CD4-positive, alpha-beta T cell treated with Interleukin-4 for 4 hours (primary cell): ENCODE measurements at regions not wholly inside any gene's neighbourhood (a gene's known extent, or its start where the extent isn't known, plus 50 kb on each side); places are given as distances from the start of the nearest gene placed in this dataset.
A peak's percentile ranks its signal among the peaks of the same experiment; 100 is the strongest.

Experiments used
- DNase-seq: peaks from one replicate; pipeline ENCODE4 v3.0.0-alpha.2; 2020

DNA sequence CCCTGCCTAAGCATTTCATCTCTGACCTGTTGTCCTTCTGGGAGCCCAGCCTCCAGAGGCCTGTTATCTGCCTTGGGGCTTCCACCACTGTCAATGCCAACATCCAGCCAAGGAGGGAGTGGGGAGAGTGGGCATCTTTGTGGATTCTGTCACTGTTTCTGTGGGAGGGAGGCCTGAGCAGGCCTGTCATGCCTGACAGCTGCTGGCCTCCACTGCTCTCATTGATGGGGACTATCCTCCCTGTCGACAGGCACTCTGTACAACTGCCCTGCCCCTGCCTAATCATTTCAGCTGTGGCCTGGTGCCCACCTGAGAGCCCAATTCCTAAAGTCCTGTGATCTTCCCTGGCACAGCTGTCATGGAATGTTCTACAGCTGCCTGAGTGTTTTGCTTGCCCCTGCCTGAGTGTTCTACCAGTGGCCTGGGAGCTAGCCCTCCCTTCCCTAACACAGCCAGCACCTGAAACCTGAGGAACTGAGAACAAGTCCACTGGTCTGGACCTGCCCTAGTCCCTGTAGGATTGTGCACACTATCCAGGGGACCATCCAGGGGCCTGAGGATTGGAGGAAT is 145.3 kb downstream of the FAM83B start:
- no peak for DNase-seq

DNA sequence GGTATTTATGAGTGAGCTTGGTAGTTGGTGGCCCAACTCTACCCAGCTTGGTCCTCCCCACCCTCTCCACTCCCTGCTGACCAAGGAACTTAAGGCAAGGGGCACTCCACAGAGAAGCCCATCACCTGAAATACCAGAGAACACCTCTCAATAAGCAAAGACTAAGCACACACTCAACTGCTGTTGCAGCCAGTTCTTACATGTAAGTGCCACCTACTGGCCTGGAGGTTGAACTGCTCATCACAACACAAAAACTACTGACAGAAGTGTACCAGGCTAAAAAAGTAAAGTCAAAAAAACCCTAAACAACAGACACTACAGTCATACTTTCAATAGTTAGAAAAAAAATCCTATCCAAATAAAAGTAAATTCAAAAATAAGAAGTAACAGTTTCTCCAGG is 146.2 kb downstream of the FAM83B start:
- DNase-seq = no peak

DNA sequence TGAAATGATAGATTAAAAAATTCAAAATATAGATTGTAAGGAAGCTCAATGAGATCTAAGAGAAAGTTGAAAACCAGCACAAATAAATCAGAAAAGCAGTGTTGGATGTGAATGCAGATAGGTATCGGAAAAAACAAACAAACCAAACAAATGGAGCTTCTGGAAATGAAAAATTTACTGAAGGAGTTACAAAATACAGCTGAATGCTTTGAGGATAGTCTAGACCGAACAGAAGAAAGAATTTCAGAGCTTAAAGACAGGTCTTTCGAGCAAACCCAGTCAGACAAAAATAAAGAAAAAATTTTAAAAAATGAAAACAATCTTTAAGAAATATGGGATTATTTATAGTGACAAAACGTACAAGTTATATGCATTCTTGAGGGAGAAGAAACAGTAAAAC is 146.7 kb downstream of the FAM83B start:
- no peak for DNase-seq

DNA sequence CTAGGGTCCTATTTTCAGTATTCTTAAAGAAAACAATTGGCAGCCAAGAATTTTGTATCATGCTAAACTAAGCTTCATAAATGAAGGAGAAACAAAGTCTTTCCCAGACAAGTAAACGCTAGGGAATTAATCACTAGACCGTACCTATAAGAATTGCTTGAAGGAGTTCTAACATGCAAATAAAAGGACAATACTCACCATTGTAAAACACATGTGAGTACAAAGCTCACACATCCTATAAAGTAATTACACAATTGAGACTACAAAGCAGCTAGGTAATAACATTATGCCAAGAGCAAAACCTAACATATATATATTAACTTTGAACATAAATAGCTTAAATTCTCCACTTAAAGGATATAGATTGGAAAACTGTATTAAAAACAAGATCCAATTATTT is 147.4 kb downstream of the FAM83B start:
- no peak for DNase-seq

DNA sequence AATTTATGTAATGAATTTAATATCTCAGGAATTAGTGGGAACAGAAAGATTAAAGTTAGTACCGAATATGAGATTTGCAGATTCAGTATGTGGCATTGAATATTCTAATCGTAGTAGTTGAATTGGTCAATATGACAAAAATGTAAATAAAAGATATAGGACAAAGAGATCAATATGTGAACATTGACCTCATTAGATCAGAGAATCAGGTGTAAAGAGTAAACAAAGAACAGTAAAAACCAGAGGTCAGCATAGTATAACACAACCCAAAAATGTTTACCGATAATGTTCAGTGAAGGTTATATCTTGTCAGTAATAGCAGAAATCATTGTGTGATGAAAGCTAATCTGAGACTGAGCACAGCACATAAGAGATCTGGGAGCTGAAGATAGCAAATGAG is 152.0 kb downstream of the FAM83B start:
- no peak for DNase-seq

DNA sequence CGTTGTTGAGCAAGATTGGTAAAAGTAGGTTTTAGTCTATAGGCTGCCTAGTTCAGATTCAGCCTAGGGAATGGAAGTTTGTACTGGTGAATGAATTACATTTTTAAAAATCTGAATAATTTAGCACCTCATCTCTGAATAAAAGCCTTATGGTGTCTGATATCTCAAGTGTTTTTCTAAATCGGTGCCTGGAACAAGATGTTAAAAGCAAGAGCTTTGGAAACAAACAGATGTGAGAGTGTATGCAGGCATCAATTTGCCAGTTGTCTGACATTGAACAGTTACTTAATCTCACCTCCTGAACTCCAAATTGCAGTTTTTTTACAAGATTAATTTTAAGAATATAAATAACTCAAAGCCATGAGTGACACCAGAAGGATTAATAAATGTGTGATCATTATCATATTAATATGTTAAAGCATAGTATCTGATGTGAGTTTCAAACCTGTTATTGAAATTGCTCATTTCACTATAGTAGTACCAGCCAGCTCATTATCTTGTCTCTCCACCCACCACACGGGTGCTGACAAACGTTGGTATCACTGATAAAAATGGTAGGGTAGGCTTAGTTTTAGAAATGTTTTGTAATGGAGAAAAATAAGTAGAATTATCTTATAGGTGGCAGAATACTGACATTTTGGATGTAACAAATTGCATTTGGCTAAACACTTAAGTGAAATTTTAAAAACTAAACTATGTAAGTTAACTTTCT is 157.3 kb downstream of the FAM83B start:
- no peak for DNase-seq

DNA sequence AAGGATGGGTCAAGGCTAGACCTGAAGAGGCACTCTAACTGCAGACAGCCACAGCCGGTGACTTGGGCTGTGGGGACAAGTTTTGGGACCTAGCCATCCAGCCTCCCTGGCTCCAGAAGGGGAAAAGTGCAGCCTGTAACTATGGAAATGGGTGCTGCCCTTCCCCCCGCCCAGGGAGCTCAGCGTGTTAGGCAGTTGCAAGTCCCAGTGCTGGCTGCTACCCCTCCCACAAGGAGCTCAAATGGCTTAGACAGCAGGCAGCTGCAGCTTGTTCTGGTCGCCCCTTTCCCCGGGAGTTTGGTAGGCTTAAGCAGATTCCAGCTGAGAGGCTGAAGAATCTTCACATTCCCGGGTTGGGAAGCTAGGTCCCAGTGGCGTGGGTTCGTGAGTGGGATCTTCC is 162.6 kb downstream of the FAM83B start:
- DNase-seq = no peak

DNA sequence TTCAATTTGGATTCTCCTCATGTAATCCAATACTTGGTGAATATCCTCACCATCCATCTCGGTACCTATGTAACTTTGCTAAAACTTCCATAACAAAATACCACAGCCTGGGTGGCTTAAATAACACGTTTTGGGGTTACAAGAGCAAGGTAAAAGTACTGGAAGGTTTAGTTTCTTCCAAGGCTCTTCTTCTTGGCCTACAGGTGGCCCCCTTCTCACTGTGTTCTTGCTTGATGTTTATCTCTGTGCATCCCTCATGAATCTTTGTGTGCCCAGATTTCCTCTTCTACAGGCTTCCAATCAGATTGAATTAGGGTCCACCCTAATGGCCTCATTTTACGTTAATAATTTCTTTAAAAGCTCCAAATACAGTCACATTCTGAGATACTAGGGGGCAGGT is 163.3 kb upstream of the HCRTR2 start:
- DNase-seq = no peak

DNA sequence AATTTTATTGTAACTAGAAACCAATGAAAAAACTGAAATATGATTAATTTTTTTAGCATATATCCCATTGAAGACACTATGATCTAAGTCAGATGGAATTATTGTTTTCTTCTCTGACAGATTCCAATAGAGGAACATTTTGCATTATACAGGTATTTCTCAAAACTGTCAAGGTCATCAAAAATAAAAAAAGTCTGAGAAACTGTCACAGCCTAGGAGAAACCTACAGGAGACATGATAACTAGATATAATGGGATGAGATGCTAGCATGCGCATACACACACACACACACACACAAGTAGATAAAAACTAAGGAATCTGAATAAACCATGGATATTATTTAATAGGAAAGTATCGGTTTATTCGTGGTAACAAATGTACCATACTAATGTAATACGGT is 161.9 kb upstream of the HCRTR2 start:
- DNase-seq = no peak

DNA sequence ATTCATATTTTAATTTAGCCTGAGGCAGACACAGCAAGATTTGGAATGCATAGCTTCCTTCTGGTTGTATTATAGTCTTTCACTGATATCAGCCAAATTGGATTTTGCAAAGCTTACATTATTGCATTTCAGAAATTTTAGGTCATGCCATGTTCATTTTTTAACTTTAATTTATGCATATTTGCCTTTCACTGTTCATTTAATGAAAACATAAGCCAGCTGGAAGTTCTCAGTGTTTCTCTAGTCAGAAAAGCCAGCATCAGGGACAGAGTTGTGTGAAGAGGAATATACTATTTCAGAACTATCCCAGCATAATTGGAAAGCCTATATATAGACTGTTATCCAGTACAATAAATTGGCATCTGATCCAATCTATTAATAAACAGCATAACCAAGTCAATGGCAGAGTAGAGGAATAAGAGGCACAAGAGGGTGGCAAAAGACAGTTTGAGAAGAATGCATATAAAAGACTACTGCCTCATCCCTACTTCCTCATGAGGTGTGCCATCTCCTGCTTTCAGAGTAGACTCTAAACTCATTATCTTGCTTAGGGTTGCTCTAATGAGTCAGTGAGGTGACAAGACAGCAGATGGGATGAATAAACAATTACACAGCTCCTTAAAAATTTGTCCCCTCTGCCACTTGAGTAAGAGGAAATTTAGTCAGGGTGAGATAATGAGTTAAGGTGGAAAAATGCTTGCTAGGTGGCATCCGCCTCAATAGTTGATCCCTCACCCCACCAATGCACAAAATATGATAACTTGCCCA is 159.8 kb upstream of the HCRTR2 start:
- no peak for DNase-seq

DNA sequence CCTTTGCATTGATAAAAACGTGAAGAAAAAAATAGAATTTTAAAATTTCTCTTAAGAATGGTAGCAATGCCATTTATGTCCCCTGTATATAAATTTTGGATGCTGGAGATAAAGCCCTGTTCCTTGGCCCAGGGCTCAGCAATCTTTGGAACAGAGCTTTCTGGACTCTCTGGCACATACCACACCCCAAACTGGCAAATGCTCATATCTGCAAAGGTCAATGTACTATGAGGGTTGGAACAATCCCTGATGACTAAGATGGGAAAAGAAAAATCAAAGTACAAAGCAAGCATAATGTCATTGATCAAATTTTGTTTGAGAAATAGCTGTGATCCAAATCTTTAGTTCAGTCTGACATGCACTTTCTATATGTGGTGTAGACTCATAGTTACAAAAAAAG is 158.1 kb upstream of the HCRTR2 start:
- DNase-seq = no peak

DNA sequence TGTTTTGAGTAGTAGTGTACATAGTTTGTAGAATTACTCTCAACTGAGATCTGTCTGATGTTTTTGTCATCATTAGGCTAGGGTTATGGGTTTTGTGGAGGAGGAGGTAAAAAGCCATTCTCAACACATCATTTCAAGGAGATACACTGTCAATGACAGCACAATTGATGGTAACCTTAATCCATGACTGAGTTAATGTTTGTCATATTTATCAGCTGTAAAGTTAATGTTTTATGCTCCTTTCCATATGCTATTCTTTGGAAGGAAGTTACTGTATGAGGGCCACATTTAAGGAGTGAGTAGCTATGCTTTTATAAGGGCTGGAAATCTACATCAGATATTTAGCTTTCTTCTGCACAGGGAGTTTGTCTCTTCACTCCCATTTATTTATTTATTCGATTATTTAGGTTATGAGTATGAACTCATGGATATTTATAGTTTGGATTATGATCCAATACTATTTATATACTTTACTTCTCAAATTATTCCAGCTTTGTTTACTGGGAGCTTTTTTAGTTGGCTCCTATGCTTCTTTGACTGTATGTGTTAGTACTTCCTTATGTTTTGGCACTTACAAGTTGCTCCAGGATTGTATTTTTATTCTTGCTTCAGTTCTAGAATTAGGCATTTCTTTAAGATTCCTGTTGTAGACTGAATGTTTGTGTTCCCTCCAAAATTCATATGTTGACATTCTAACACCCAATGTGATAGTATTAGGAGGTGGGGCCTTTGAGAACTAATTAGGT is 156.6 kb upstream of the HCRTR2 start:
- DNase-seq = no peak

DNA sequence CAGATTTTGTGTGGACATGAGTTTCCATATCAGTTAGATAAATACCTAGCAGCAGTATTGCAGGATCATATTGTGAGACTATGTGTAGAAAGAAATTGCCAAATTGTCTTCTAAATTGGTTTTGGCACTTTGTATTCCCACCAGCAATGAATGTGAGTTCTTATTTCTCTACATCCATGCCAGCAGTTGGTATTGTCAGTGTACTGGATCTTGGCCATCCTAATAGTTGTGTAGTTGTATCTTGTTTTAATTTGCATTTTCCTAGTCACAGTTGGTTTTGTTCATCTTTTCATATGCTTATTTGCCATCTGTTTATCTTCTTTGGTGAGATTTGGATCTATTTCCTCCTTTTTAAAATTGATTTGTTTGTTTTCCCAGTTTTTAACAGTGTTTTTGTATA is 154.7 kb upstream of the HCRTR2 start:
- no peak for DNase-seq

DNA sequence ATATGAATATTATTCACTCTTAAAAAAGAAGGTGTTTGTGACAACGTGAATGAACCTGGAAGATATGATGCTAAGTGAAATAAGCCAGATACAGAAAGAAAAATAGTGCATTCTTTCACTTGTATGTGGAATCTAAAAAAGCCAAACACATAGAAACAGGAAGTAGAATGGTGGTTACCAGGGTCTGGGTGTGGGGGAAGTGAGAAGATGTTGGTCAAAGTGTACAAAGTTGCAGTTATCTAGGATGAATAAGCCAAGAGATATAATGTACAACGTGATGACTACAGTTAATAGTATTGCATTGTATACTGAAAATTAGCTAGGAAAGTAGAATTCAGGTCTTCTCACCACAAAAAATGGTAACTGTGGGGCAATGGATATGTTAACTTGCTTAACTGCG is 151.1 kb upstream of the HCRTR2 start:
- peak; percentile 3 for DNase-seq

DNA sequence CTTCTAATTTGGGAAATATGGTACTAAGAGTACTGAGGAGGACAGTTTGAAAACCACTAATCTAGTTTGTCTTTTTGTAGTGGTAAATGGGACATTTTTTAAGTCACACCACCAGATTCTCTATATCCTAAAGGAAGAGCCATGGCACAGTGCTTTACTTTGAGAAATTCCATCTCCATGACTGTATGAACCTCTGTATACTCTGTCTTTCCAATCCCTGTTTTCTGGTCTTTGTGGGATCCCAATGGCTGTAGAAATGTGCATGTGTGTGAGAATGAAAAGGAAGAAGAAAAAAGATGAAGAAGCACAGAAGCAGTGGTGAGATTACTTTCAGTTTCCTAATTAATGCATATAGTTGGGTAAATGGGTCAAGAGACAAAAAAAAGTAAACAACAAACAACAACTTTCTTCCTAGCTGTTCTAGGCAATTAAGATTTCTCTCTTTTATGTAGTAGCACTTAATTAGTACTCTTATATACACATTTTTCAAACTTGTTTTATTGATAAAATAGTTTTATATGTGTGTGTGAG is 141.2 kb upstream of the HCRTR2 start:
- DNase-seq = no peak

DNA sequence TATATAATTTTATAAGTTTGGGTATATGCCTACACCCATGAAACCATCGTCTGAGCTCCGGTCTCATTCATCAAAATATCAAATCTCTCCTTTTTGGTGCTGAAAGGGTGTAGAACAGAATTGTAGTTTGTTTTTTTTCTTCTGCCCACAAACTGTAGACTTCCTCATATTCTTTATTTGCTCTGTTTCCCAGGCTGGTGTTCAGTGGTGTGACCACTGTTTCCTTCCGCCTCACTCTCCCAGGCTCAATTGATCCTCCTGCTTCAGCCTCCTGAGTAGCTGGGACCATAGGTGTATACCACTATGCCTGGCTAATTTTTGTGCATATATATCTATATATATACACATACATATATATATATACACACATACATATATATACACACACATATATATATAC is 139.6 kb upstream of the HCRTR2 start:
- no peak for DNase-seq

DNA sequence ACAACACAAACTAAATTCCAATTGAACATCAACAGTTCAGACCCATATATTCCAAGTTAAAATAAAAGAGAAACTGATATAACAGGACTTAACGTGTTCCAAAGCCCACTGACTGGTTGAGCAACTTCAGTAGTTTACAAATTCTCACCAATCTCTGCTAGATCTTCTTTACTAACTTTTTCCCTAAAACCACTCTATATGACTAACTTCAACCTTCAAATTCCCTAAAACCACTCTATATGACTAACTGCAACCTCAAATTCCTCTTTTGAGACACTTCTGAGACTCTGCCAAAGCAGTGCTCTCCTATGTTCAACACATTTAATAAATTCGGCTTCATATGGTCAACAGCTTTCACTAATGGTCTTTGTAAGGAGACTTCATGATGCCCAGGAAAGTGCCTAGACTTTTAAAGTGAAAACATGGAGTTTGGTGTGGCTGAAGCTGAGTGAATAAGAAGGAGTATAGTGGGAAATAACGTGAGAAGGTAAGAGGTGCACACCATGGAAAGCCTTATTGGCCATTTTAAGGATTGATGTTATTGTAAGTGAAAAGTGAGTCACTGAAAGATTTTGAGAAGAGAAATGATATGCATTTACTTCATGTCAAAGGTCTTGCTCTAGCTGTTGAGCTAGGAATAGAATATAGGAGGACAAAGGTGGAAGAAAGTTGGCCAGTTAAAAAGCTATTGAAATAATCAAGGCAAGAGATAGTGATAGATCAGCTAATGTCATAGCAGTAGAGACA is 134.0 kb upstream of the HCRTR2 start:
- DNase-seq = no peak

DNA sequence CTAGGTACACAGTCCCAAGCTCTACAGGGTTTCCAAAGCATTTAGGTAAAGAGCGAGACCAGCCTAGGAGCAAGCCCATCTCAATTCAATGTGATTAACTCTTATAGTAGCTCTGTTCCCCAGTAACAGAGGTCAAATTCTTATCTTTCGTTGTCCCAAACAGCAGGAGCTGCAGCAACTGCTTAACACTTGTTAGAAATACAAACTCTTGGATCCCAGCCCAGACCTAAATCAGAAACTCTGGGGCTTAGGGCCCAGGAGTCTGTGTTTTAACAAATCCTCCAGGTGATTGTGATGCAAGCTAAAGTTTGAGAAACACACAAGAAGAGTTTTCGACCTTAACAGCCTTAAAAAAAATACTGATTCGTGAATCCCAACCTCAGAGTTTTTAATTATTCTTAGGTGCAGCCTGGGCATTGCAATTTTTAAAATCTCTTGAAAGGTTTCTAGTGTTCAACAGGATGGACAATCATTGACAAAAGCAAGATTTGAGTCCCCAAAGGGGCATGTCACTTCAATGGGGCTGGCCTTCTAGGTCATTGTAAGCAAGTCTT is 127.4 kb upstream of the HCRTR2 start:
- no peak for DNase-seq

DNA sequence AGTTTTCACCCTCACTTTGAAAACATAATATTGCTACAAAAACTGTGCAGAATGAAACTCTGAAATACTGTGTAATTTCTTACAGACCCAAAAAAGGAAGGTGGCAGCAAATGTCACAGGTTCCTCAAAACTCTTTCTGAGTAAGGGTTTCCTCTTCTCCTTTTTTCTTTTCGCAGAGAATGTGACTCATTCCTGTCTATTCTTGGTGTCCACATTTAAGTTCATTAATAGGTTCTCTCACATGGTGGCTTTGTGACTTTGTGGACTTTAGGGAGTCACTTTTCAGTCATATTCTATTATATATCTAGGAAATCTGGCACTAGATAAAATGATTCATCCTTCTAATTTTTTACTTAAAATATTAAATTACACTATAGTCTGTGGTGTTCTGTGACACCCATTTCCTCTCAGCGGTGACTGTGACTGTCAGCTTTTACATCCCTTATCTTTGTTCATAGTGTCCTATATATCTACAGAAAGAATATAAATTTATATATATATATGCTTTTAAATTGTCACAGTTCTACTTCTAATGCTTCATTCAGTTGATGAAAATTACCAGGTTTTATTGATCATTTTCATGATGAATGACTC is 126.8 kb upstream of the HCRTR2 start:
- DNase-seq = peak; percentile 1

DNA sequence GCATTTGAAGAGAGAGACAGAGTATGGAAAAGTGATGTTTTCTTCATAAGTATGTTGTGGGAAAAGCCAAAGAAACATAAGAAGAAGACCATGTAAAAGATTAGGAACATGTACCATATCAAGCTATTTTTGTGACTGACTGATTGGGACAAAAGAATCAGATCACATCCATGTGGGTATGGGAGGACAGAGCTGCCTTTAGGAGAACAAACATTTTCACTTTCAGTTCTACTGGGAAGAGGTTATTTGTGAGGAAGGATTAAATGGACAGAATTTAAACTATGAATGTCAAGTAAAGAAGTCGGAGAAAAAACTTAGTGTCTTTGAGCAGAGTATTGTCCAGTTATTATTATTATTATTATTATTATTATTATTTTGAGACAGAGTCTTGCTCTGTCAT is 124.4 kb upstream of the HCRTR2 start:
- DNase-seq = no peak

DNA sequence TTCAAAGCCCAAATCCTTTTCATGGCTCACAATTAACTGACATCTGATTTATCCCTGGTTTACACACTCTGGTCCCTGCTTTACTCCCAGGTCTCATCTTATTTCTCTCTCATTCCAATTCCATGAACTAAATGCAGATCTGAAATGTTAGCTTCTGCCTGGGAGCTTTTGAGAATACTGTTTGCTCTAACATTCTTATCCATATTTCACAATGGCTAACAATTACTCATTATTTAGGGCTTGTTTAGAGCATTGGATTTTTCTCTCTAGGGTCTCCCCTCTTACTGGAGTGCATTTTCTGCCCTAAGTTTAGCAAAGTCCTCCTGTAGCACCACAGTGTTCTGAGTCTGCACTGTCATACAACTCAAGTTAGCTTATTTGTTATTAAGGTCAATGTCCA is 121.5 kb upstream of the HCRTR2 start:
- DNase-seq = no peak

DNA sequence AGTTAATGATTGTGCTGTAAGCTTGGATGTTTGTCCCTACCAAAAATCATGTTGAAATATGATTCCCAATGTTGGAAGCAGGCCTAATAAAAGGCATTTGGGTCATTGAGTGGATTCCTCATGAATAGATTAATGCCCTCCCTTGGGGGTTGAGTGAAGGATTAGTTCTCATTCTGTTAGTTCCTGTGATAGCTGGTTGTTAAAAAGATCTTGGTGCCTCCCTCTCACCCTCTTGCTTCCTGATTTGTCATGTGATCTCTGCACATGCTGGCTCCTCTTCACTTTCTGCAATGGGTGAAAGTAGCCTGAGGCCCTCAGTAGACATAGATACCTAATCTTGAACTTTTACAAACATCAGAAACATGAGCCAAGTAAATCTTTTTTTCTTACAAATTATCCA is 115.6 kb upstream of the HCRTR2 start:
- no peak for DNase-seq
